Jurkat, Clone E6-1 (cell line): ENCODE measurements at regions not wholly inside any gene's neighbourhood (a gene's known extent, or its start where the extent isn't known, plus 50 kb on each side); places are given as distances from the start of the nearest gene placed in this dataset.
"Not testable (repeated sequence)": the region's sequence is repeated elsewhere in the genome, so short reads cannot be mapped to it uniquely, and the experiment has no call there.

ENCODE experiments used
- DNase-seq: peaks from one replicate; pipeline ENCODE4 v3.0.0-alpha.2; 2011; ENCODE audit warnings: low read depth, low spot score
- H3K4me3 ChIP-seq: 2 replicates; pipeline ENCODE4 v1.5.1; 2011; ENCODE audit warnings: mild to moderate bottlenecking, low read length, control low read depth, moderate library complexity

GRCh38 chr15:96896766-96897165 is 566.3 kb downstream of the NR2F2 start:
- no peak overlapping the region for H3K4me3 ChIP-seq
- no peak for DNase-seq

- no peak for DNase-seq
- no peak overlapping the region for H3K4me3 ChIP-seq
Observed at GRCh38 chr15:96914081-96914480, 583.6 kb downstream of the NR2F2 start.

GRCh38 chr15:96916750-96917149 is 586.2 kb downstream of the NR2F2 start:
- no peak overlapping the region for H3K4me3 ChIP-seq
- no peak for DNase-seq

GRCh38 chr15:96924570-96924969 is 594.1 kb downstream of the NR2F2 start:
- DNase-seq: no peak
- no peak overlapping the region for H3K4me3 ChIP-seq

GRCh38 chr15:96947296-96948229 is 617.1 kb downstream of the NR2F2 start:
- H3K4me3 ChIP-seq: no peak overlapping the region
- no peak for DNase-seq

- no peak for DNase-seq
- no peak overlapping the region for H3K4me3 ChIP-seq
Observed at GRCh38 chr15:96948981-96949380, 618.5 kb downstream of the NR2F2 start.

GRCh38 chr15:96958721-96959120 is 628.2 kb downstream of the NR2F2 start:
- DNase-seq: no peak
- H3K4me3 ChIP-seq: no peak overlapping the region

- no peak for DNase-seq
- no peak overlapping the region for H3K4me3 ChIP-seq
Observed at GRCh38 chr15:96959501-96959900, 629.0 kb downstream of the NR2F2 start.

- no peak for DNase-seq
- H3K4me3 ChIP-seq: no peak overlapping the region
Observed at GRCh38 chr15:96960711-96961480, 630.4 kb downstream of the NR2F2 start.

GRCh38 chr15:96966554-96966953 is 636.1 kb downstream of the NR2F2 start:
- H3K4me3 ChIP-seq: no peak overlapping the region
- no peak for DNase-seq

GRCh38 chr15:96969732-96970710 is 639.5 kb downstream of the NR2F2 start:
- no peak overlapping the region for H3K4me3 ChIP-seq
- DNase-seq: peak; percentile 73

- DNase-seq: no peak
- no peak overlapping the region for H3K4me3 ChIP-seq
Observed at GRCh38 chr15:96972201-96972600, 641.7 kb downstream of the NR2F2 start.

GRCh38 chr15:96974761-96975160 is 644.3 kb downstream of the NR2F2 start:
- DNase-seq: no peak
- no peak overlapping the region for H3K4me3 ChIP-seq

GRCh38 chr15:96977886-96978285 is 647.4 kb downstream of the NR2F2 start:
- peak; percentile 19 for DNase-seq
- H3K4me3 ChIP-seq: no peak overlapping the region

- DNase-seq: no peak
- H3K4me3 ChIP-seq: no peak overlapping the region
Observed at GRCh38 chr15:96978937-96979473, 648.5 kb downstream of the NR2F2 start.

GRCh38 chr15:96984121-96984671 is 653.7 kb downstream of the NR2F2 start:
- not testable (repeated sequence) for H3K4me3 ChIP-seq, DNase-seq

- no peak for DNase-seq
- no peak overlapping the region for H3K4me3 ChIP-seq
Observed at GRCh38 chr15:96992817-96993216, 662.3 kb downstream of the NR2F2 start.

- DNase-seq: no peak
- H3K4me3 ChIP-seq: no peak overlapping the region
Observed at GRCh38 chr15:96997538-96997937, 667.0 kb downstream of the NR2F2 start.

GRCh38 chr15:97009031-97009431 is 678.5 kb downstream of the NR2F2 start:
- H3K4me3 ChIP-seq: no peak overlapping the region
- DNase-seq: no peak
